GM12878 (cell line): ENCODE measurements at regions not wholly inside any gene's neighbourhood (a gene's known extent, or its start where the extent isn't known, plus 50 kb on each side); places are given as distances from the start of the nearest gene placed in this dataset.

ENCODE experiments used
- ATAC-seq: fragments of 200-7000 bp; cut with Tn5 transposase; 3 replicates; pipeline ENCODE4 v1.9.1; 2020; ENCODE audit warnings: mild to moderate bottlenecking, moderate library complexity
- BruUV-seq: library from RNA; stranded (reverse); fragments of 400-500 nt; replicated peaks from 2 replicates; lab custom pipeline; 2021; lab: Mats Ljungman, UMichigan
- CTCF ChIA-PET: fragments of 300-600 bp; sonication (Branson Sonifier 250); formaldehyde crosslinking; extraction: SDS; loops from one replicate; lab custom pipeline; 2021; ENCODE audit warnings: inconsistent platforms; lab: Yijun Ruan, JAX
- POLR2A ChIA-PET: fragments of 350-600 bp; formaldehyde crosslinking; extraction: SDS; loops from one replicate; lab custom pipeline; 2021; ENCODE audit warnings: inconsistent platforms; lab: Charles Lee
- RAD21 ChIA-PET: fragments of 300-600 bp; sonication (Branson Sonifier 250); formaldehyde crosslinking; loops from one replicate; lab custom pipeline; 2023; ENCODE audit warnings: antibody characterized with exemption; ENCODE audit not compliant: unreplicated experiment; lab: Charles Lee
- SMC1A ChIA-PET: fragments of 300-600 bp; sonication (Branson Sonifier 250); formaldehyde crosslinking; loops from one replicate; lab custom pipeline; 2023; ENCODE audit not compliant: unreplicated experiment, uncharacterized antibody; lab: Charles Lee
- DNase-seq: peaks from one replicate; pipeline ENCODE4 v3.0.0-alpha.2; 2011; ENCODE audit warnings: low read depth, low spot score
- FAIRE-seq: peaks from 3 replicates; lab custom pipeline; 2011; peaks lifted over from hg19 to GRCh38; lab: Jason Lieb, UNC
- H2AFZ ChIP-seq: 2 replicates; pipeline ENCODE4 v1.6.0; 2011; ENCODE audit warnings: low read depth, low read length, control low read depth; ENCODE audit not compliant: control insufficient read depth
- H3K27ac ChIP-seq: 2 replicates; pipeline ENCODE4 v1.5.1; 2011; ENCODE audit warnings: control low read depth; ENCODE audit not compliant: control insufficient read depth, insufficient read depth
- H3K27me3 ChIP-seq, 2 experiments: replicated peaks in 1 of 2; 2 replicates each; pipeline versions ENCODE4 v1.6.0 to v1.6.1; 2011; ENCODE audit warnings: low read length in 1 of 2; ENCODE audit not compliant: control insufficient read depth in 2 of 2, insufficient read depth in 2 of 2
- H3K36me3 ChIP-seq, 2 experiments: 2 replicates each; pipeline ENCODE4 v1.5.1; 2011; ENCODE audit warnings: low read length in 1 of 2; ENCODE audit not compliant: control insufficient read depth in 2 of 2, insufficient read depth in 2 of 2
- H3K4me1 ChIP-seq: 2 replicates; pipeline ENCODE4 v1.6.1; 2011; ENCODE audit warnings: mild to moderate bottlenecking, low read length, moderate library complexity, mixed read lengths; ENCODE audit not compliant: control insufficient read depth, insufficient read depth
- H3K4me2 ChIP-seq: 2 replicates; pipeline ENCODE4 v1.6.0; 2011; ENCODE audit warnings: control low read depth; ENCODE audit not compliant: control insufficient read depth, insufficient read depth
- H3K4me3 ChIP-seq: fragments of 200-600 bp; sonication (generic); 2 replicates; pipeline ENCODE4 v1.5.1; 2016
- H3K79me2 ChIP-seq: 2 replicates; pipeline ENCODE4 v1.6.0; 2011; ENCODE audit warnings: low read length; ENCODE audit not compliant: control insufficient read depth, insufficient read depth
- H3K9ac ChIP-seq: 2 replicates; pipeline ENCODE4 v1.8.0; 2011; ENCODE audit warnings: low read length, control low read depth, mixed read lengths; ENCODE audit not compliant: control insufficient read depth, insufficient read depth
- H3K9me3 ChIP-seq: replicated peaks from 3 replicates; pipeline ENCODE4 v1.5.1; 2011; ENCODE audit warnings: mild to moderate bottlenecking, low read length; ENCODE audit not compliant: control insufficient read depth, insufficient read depth
- H4K20me1 ChIP-seq: 2 replicates; pipeline ENCODE4 v1.6.0; 2011; ENCODE audit not compliant: control insufficient read depth, insufficient read depth
- BRCA1 ChIP-seq: IDR thresholded peaks from 2 replicates; pipeline ENCODE4 v1.6.1; 2011; ENCODE audit warnings: low read depth, low read length, improper control_type of control experiment
- E2F8 ChIP-seq: fragments of 450-650 bp; IDR thresholded peaks from 2 replicates; pipeline ENCODE4 v1.6.1; 2018; ENCODE audit warnings: mild to moderate bottlenecking, low read depth, moderate library complexity; ENCODE audit not compliant: partially characterized antibody
- EGR1 ChIP-seq, 2 experiments: IDR thresholded peaks; 1 replicate in 1 of 2; 2 replicates in 1 of 2; pipeline ENCODE4 v1.6.1; 2011 to 2012; ENCODE audit warnings: low read depth in 2 of 2, low read length in 2 of 2, borderline replicate concordance in 1 of 2, mild to moderate bottlenecking in 1 of 2, moderate library complexity in 1 of 2
- GABPA ChIP-seq: IDR thresholded peaks from 2 replicates; pipeline ENCODE4 v1.6.1; 2014; ENCODE audit warnings: antibody characterized with exemption, low read depth, mild to moderate bottlenecking, inconsistent platforms
- HCFC1 ChIP-seq: fragments of 150-350 bp; IDR thresholded peaks from 2 replicates; pipeline ENCODE4 v1.6.1; 2014; ENCODE audit warnings: low read length
- HDGF ChIP-seq: fragments of 450-650 bp; IDR thresholded peaks from 2 replicates; pipeline ENCODE4 v1.6.1; 2016; ENCODE audit warnings: antibody characterized with exemption
- NFYA ChIP-seq: IDR thresholded peaks from 2 replicates; pipeline ENCODE4 v1.6.1; 2011; ENCODE audit warnings: low read depth, mild to moderate bottlenecking, low read length, improper control_type of control experiment, borderline replicate concordance
- NRF1 ChIP-seq: conservative IDR thresholded peaks from 2 replicates; pipeline ENCODE4 v1.6.1; 2011; ENCODE audit warnings: mild to moderate bottlenecking, low read depth, low read length, improper control_type of control experiment
- POU2F2 ChIP-seq: IDR thresholded peaks from 3 replicates; pipeline ENCODE4 v1.6.1; 2011; ENCODE audit warnings: low read depth, mild to moderate bottlenecking, low read length, borderline replicate concordance
- TAF1 ChIP-seq: IDR thresholded peaks from 2 replicates; pipeline ENCODE4 v1.6.1; 2011; ENCODE audit warnings: mild to moderate bottlenecking, low read depth, low read length, borderline replicate concordance
- TCF12 ChIP-seq: IDR thresholded peaks from 2 replicates; pipeline ENCODE4 v1.6.1; 2011; ENCODE audit warnings: low read depth, mild to moderate bottlenecking, low read length
- TCF7 ChIP-seq: IDR thresholded peaks from 2 replicates; pipeline ENCODE4 v1.6.1; 2014; ENCODE audit warnings: antibody characterized with exemption, borderline replicate concordance
- WGBS: methylation state at CpG from one replicate; pipeline ENCODE4 v1.1.6; 2016; ENCODE audit warnings: low lambda C conversion rate; ENCODE audit not compliant: insufficient replicate concordance, insufficient coverage; ENCODE audit errors: missing lambda C conversion rate; 5-methylcytosine and 5-hydroxymethylcytosine counted together
- in situ Hi-C: fragments of 300-500 bp; cut with MboI; formaldehyde crosslinking; loops from 9 replicates; pipeline ENCODE4 v1.14.3; 2018; ENCODE audit warnings: mixed read lengths
- intact Hi-C: fragments of 100-400 bp; cut with micrococcal nuclease; formaldehyde crosslinking; loops from one replicate; pipeline ENCODE4 v1.14.2; 2022; ENCODE audit not compliant: unreplicated experiment
- TF ChIP-seq, protein P1 (sequence below): fragments of 450-650 bp; IDR thresholded peaks from 2 replicates; pipeline ENCODE4 v1.6.1; 2016; ENCODE audit warnings: mild to moderate bottlenecking
- TF ChIP-seq, protein P2 (sequence below): fragments of 450-650 bp; formaldehyde crosslinking; IDR thresholded peaks from 2 replicates; pipeline ENCODE4 v1.4.0; 2020; ENCODE audit warnings: mild to moderate bottlenecking, moderate library complexity

DNA sequence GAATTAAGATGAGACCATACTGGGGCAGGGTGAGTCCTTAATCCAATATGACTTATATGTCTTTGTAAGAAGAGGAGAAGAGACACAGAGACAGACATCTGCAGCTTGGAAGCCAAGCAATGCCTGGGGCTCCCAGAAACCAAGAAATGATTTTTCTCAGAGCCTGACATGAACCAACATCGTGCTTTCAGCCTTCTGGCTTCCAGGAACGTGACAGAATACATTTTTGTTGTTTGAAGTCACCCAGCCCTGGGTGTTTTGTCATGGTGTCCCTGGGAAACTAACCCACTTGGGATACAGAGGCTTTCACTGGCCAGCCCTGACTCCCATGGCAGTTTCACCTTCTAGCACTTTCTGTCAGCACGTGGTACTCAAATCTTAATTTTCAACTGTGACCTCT lies 95.3 kb upstream of the SLC10A2 start:
- TF ChIP-seq NFYA (no peak), HDGF (no peak), TCF7 (no peak), TCF12 (no peak), E2F8 (no peak), TAF1 (no peak), HCFC1 (no peak), EGR1 (IDR thresholded peaks at IDR 0.05; ENCODE audit: borderline replicate concordance in 1 of 2, low read depth in 2 of 2, low read length in 2 of 2) (no peak), GABPA (no peak), POU2F2 (no peak), NRF1 (no peak), BRCA1 (no peak)
- TF ChIP-seq, protein P1, sequence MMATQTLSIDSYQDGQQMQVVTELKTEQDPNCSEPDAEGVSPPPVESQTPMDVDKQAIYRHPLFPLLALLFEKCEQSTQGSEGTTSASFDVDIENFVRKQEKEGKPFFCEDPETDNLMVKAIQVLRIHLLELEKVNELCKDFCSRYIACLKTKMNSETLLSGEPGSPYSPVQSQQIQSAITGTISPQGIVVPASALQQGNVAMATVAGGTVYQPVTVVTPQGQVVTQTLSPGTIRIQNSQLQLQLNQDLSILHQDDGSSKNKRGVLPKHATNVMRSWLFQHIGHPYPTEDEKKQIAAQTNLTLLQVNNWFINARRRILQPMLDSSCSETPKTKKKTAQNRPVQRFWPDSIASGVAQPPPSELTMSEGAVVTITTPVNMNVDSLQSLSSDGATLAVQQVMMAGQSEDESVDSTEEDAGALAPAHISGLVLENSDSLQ, result no peak
- TF ChIP-seq, protein P2, sequence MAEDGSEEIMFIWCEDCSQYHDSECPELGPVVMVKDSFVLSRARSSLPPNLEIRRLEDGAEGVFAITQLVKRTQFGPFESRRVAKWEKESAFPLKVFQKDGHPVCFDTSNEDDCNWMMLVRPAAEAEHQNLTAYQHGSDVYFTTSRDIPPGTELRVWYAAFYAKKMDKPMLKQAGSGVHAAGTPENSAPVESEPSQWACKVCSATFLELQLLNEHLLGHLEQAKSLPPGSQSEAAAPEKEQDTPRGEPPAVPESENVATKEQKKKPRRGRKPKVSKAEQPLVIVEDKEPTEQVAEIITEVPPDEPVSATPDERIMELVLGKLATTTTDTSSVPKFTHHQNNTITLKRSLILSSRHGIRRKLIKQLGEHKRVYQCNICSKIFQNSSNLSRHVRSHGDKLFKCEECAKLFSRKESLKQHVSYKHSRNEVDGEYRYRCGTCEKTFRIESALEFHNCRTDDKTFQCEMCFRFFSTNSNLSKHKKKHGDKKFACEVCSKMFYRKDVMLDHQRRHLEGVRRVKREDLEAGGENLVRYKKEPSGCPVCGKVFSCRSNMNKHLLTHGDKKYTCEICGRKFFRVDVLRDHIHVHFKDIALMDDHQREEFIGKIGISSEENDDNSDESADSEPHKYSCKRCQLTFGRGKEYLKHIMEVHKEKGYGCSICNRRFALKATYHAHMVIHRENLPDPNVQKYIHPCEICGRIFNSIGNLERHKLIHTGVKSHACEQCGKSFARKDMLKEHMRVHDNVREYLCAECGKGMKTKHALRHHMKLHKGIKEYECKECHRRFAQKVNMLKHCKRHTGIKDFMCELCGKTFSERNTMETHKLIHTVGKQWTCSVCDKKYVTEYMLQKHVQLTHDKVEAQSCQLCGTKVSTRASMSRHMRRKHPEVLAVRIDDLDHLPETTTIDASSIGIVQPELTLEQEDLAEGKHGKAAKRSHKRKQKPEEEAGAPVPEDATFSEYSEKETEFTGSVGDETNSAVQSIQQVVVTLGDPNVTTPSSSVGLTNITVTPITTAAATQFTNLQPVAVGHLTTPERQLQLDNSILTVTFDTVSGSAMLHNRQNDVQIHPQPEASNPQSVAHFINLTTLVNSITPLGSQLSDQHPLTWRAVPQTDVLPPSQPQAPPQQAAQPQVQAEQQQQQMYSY (CRISPR knock-in tag), result no peak
- TF ChIP-seq, all 136 proteins: peak for 0
- ChIA-PET SMC1A (no interaction called here), CTCF (no interaction called here), RAD21 (no interaction called here), POLR2A (no interaction called here)
- Histone ChIP-seq H3K36me3 (no peaks in the 10 kb centered on the region), H3K4me1 (no peaks in the 10 kb centered on the region), H3K27ac (no peak overlapping the region), H3K9me3 (no peaks in the 10 kb centered on the region; the same call in 2 of the 3 replicates), H2AFZ (no peak overlapping the region), H3K27me3 (no peaks in the 10 kb centered on the region), H3K9ac (no peak overlapping the region), H3K4me2 (no peak overlapping the region), H3K4me3 (no peak overlapping the region), H3K79me2 (no peaks in the 10 kb centered on the region), H4K20me1 (no peaks in the 10 kb centered on the region)
- intact Hi-C loops (no loop called here), in situ Hi-C loops (no loop called here)
- DNase-seq (no peak), ATAC-seq (no peak), FAIRE-seq (no peak)
- WGBS, result 4% methylated on average over 3 of the region's 3 CpGs
- no TSS peak for BruUV-seq
